SW480 (cell line): ENCODE measurements at regions not wholly inside any gene's neighbourhood (a gene's known extent, or its start where the extent isn't known, plus 50 kb on each side); places are given as distances from the start of the nearest gene placed in this dataset.

ENCODE experiments used
- DNase-seq: peaks from one replicate; pipeline ENCODE4 v3.0.0-alpha.2; 2016; ENCODE audit warnings: low spot score

- DNase-seq = peak; percentile 34
Measured at GRCh38 chr10:65501259-65501658, 1424.6 kb upstream of the LRRTM3 start.

DNA sequence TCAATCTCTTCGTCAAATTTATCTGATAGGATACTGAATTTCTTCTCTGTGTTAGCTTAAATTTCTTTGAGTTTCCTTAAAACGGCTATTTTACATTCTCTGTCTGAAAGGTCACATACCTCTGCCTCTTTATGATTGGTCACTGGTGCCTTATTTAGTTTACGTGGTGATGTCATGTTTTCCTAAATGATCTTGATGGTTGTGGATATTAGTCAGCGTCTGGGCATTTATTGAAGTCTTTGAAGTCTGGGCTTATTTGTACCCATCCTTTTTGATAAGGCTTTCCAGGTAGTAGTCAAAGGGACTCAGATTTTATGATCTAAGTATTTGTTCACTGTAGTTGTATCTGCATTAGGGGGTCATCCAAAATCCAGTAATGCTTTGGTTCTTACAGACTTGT, 1407.5 kb upstream of the LRRTM3 start:
- peak; percentile 0 for DNase-seq

GRCh38 chr10:65528986-65529385, 1396.8 kb upstream of the LRRTM3 start:
- no peak for DNase-seq

- DNase-seq = no peak
Measured at GRCh38 chr10:65531545-65531944, 1394.3 kb upstream of the LRRTM3 start.

DNA sequence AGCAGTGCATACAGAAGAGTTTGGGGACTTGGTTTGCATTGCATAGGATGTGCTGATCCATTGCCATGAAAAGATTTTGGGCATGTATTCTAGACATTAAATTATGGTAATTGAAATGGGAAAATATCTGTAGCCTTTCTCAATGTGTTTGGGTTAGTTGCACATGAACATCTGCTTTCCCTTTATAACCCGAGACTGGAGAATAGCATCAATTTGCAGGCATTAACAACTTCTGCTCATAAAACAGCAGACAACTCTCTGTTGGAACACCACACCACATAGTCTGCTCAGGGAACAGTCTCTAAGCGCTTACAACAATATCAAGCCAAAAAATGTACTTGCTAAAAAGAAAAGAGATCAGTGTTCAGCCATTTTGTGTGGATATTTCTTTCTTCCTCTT, 1391.1 kb upstream of the LRRTM3 start:
- no peak for DNase-seq

DNA sequence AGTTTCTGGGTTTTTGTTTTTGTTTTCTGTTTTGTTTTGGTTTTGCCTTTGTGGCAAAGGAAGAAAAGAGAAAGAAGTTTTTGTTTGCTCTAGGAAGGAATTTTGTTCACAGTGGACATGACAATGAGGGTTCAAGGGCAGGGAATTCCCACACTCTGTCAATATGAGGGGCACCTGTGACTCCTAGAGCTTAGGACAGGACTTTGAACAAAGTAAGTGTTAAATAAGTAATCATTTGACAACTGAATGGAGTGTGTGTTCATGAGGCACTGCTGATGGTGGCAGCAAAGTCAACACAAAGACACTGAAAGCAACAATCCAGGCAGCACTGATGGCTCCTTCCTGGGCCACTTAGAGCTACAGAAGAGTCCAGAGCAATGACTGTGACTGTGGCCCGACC, 1381.1 kb upstream of the LRRTM3 start:
- DNase-seq = no peak

DNA sequence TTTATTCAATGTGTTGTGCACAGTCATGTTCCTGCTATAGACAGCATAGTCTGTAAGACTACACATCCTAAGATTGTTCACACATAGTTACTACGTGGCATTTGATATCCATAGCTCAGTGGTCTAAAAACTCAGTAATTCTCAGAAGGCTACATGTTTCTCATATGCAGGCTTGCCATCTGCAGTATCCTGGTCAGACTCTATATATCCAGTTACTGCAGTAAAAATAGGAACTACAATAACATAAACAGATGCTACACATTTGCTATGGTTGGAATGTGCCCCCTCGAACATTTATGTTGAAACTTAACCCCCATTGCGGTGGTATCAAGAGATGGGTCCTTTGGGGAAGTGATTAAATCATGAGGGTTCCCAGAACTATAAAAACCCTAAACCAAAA, 1377.8 kb upstream of the LRRTM3 start:
- no peak for DNase-seq

GRCh38 chr10:65550761-65551160, 1375.1 kb upstream of the LRRTM3 start:
- no peak for DNase-seq

DNA sequence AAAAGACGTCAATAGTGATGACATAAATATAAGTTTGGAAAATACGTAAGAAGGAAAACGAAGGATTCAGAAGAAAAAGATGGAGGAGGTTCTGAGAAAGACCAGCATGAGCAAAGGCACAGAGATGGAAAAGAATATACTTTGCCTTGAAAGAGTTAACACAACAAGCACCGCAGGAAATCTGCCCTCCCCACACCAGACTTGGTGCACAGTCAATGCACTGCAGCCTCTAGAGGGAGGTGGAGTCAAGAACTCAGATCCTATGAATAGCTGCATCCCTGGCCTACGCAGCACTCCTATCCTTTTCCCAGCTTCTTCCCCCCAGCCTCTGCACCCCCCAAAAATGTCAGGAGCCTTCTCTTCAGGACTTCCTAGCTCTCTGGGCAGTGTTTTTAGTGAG, 1370.6 kb upstream of the LRRTM3 start:
- DNase-seq = no peak

GRCh38 chr10:65556006-65556405, 1369.8 kb upstream of the LRRTM3 start:
- DNase-seq = no peak

- no peak for DNase-seq
Measured at GRCh38 chr10:65559369-65559768, 1366.5 kb upstream of the LRRTM3 start.

DNA sequence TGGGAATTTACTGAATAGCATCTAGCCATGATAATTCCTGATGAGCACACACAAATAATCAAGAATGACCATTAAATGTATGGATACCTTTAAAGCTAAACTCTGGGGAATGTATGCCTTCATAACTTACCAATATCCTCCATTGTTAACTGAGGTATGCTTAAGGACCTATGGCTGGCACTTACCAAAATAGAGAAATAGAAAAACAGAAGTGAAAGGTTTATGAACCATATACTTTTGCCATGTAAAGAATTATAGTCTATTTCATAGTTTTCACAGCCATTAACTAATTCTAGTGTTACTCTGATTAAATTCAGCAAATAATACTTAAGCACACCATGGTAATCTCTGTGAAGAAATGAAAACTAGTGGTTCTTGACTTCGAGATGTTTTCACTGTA, 1360.6 kb upstream of the LRRTM3 start:
- DNase-seq = no peak

DNA sequence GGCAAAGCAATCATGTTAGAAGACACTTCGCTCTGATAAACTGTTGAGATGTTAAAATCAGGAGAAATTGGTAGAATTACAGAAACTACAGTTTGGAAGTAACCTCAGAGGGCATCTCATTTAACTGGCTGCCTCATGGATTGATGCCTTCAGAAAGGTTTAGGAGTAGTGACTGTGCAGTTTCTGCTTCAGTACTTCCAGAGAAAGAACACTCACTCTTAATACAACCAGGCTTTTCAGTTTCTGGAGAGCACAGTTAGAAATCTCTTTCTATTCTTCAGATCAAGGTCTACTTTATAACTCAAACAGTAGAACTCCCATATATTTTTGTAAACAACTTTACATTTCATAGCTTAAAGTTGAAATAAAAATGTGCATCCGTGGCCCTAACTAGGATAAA, 1358.9 kb upstream of the LRRTM3 start:
- DNase-seq = no peak

- peak; percentile 45 for DNase-seq
Measured at GRCh38 chr10:65570143-65571010, 1355.5 kb upstream of the LRRTM3 start.

DNA sequence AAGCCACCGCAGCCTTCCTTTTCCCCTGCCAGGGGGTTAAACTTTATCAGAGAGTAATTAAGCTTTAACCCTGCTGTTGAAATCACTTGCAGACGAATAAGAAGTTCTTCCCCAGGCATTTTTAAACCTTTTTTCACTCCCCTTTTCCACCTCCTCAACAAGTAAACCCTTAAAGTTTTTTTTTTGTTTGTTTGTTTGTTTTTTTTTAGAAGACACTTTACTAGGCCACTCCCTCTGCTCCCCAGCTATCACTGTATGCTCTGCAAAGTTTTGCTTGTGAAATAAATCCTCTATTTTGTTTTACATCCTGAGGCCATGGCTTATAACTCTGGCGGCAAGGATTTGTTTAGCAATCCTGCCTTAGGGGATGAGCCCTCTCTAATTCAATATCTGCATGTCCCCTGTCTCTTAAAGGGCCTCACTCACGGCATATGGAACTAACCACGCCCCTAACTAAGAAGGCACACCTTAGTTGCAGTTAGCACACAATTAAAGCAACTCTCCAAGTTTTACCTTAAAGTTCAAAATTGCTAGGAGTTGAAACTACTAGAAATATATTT, 1354.7 kb upstream of the LRRTM3 start:
- peak; percentile 24 for DNase-seq

DNA sequence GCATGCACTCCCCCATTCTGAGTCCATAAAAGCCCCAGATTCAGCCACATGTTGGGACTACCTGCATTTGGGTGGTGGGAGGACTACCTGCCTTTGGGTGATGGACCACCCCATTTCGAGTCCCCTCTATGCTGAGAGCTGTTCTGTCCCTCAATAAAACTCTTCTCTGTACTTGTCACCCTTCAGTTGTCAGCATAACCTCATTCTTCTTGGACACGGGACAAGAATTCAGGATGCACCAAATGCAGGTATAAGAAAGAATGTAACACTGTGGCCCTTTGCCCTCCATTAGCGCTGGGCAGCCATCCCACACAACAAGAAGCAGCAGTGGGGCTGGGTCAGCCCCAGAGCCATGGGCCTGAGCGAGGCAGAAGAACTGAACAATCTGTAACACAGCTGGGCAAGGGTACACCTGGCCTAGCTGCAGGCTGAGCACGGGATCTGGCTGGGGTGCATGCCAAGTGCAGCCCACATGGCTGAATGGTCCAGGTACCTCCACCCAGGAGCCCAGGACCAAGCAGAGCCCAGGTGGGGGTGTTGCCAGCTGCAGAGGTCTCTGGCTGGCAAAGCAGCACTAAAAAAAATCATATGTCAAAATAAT, 1344.3 kb upstream of the LRRTM3 start:
- no peak for DNase-seq

GRCh38 chr10:65602182-65602865, 1323.5 kb upstream of the LRRTM3 start:
- DNase-seq = no peak

- no peak for DNase-seq
Measured at GRCh38 chr10:65611592-65611991, 1314.2 kb upstream of the LRRTM3 start.

DNA sequence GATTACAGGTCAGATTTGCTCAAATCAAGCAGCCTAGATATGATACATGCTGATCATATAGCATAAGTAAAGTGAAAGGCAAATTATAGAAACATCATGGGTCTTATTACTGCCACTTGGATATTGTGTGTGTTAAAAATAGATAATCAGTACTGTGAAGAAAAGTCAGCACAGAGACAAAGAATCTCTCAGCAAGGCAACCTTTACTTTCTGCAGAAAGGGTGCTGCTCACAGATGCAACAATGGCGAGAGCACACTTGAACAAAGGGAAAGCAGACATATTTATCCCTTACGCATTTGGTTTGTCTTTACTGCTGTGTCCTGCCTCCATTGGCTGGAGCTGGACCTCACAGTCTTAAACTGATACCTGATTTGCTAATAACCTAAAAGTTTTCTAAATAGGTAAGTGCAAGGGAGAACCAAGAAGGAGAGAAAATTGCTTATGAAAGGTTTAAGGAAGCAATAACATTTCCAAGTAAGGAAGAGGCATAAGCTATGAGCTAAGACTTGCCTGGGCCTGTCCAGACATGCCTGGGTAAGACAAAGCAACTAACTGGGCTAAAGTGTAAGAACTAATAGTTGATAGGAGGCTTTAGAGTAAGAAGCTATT, 1310.8 kb upstream of the LRRTM3 start:
- no peak for DNase-seq

DNA sequence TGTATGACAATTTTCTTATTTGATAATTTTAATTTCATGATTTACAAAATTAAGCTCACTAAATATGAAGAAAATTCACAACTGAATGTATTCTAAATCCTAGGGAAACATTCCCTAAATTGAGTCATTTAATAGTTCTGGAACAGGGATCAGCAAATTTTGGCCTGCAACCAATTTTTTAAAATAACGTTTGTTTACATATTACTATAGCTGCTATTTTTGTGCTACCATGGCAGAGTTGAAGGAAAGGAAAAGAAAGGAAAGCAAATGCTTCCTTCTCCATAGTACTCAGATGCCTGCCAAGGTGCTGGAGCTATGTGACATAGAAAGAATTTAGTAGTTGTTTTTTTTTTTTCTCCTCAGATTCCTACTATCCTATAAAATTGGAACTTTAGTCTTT, 1307.7 kb upstream of the LRRTM3 start:
- DNase-seq = no peak

- no peak for DNase-seq
Measured at GRCh38 chr10:65620404-65621048, 1305.3 kb upstream of the LRRTM3 start.

- DNase-seq = no peak
Measured at GRCh38 chr10:65622608-65623007, 1303.2 kb upstream of the LRRTM3 start.
